ENCODE measurements at regions not wholly inside any gene's neighbourhood (a gene's known extent, or its start where the extent isn't known, plus 50 kb on each side); places are given as distances from the start of the nearest gene placed in this dataset.
"Not testable (repeated sequence)": the region's sequence is repeated elsewhere in the genome, so short reads cannot be mapped to it uniquely, and the experiment has no call there.

GRCh38 chr20:30593572-30593971, 663.9 kb upstream of the DEFB115 start:
- no peak for DNase-seq (ENCODE audit: low spot score)
- no peaks in the 10 kb centered on the region for H3K36me3 ChIP-seq
- WGBS, result 71% methylated on average over 22 of the region's 22 CpGs

GRCh38 chr20:30594112-30594511, 663.4 kb upstream of the DEFB115 start:
- intact Hi-C loops (cut with DNase I), result no loop called here
- Histone ChIP-seq H3K4me1 (replicated peaks) (no peaks in the 10 kb centered on the region), H3K36me3 (no peaks in the 10 kb centered on the region), H3K27me3 (replicated peaks; ENCODE audit: insufficient read depth) (no peaks in the 10 kb centered on the region), H3K27ac (no peak overlapping the region), H3K9me3 (no peaks in the 10 kb centered on the region), H3K4me3 (no peak overlapping the region)
- DNase-seq (ENCODE audit: low spot score), result no peak
- 88% methylated on average over 18 of the region's 18 CpGs for WGBS
- no peak for TF ChIP-seq POLR2A (IDR thresholded peaks at IDR 0.05)
- TF ChIP-seq CTCF (IDR thresholded peaks at IDR 0.05), result no peak
- no peak for TF ChIP-seq POLR2AphosphoS5 (IDR thresholded peaks at IDR 0.05)

More at GRCh38 chr20:30593572-30593971, 663.9 kb upstream of the DEFB115 start:
- intact Hi-C loops (cut with DNase I), result no loop called here
- Histone ChIP-seq H3K4me3 (no peak overlapping the region), H3K9me3 (no peaks in the 10 kb centered on the region), H3K27me3 (replicated peaks; ENCODE audit: insufficient read depth) (no peaks in the 10 kb centered on the region), H3K27ac (no peak overlapping the region), H3K4me1 (replicated peaks) (no peaks in the 10 kb centered on the region)
- TF ChIP-seq POLR2A (IDR thresholded peaks at IDR 0.05), result no peak
- TF ChIP-seq CTCF (IDR thresholded peaks at IDR 0.05), result no peak
- TF ChIP-seq POLR2AphosphoS5 (IDR thresholded peaks at IDR 0.05), result no peak

- TF ChIP-seq POLR2A (IDR thresholded peaks at IDR 0.05) (no peak), POLR2AphosphoS5 (IDR thresholded peaks at IDR 0.05) (no peak), CTCF (IDR thresholded peaks at IDR 0.05) (no peak)
- intact Hi-C loops (cut with DNase I), result no loop called here
- WGBS, result 99% methylated on average over 3 of the region's 3 CpGs
- Histone ChIP-seq H3K36me3 (no peaks in the 10 kb centered on the region), H3K27ac (no peak overlapping the region), H3K4me3 (no peak overlapping the region), H3K4me1 (replicated peaks) (no peaks in the 10 kb centered on the region), H3K9me3 (no peaks in the 10 kb centered on the region), H3K27me3 (replicated peaks; ENCODE audit: insufficient read depth) (no peaks in the 10 kb centered on the region)
- no peak for DNase-seq (ENCODE audit: low spot score)
Observed at GRCh38 chr20:30595698-30596097, 661.8 kb upstream of the DEFB115 start.

GRCh38 chr20:30597429-30597828, 660.0 kb upstream of the DEFB115 start:
- H3K36me3 ChIP-seq; DNase-seq (ENCODE audit: low spot score); H3K27ac ChIP-seq; intact Hi-C loops (cut with DNase I); H3K9me3 ChIP-seq; H3K4me1 ChIP-seq (replicated peaks); H3K4me3 ChIP-seq; H3K27me3 ChIP-seq (replicated peaks; ENCODE audit: insufficient read depth): not testable (repeated sequence)
- 64% methylated on average over 2 of the region's 2 CpGs for WGBS

GRCh38 chr20:30598460-30599230, 658.8 kb upstream of the DEFB115 start:
- Histone ChIP-seq H3K27ac (no peak overlapping the region), H3K36me3 (no peaks in the 10 kb centered on the region), H3K9me3 (no peaks in the 10 kb centered on the region), H3K4me3 (no peak overlapping the region), H3K27me3 (replicated peaks; ENCODE audit: insufficient read depth) (no peaks in the 10 kb centered on the region), H3K4me1 (replicated peaks) (no peaks in the 10 kb centered on the region)
- WGBS, result 81% methylated on average over 5 of the region's 5 CpGs
- TF ChIP-seq CTCF (IDR thresholded peaks at IDR 0.05), result no peak
- TF ChIP-seq POLR2A (IDR thresholded peaks at IDR 0.05), result no peak
- TF ChIP-seq POLR2AphosphoS5 (IDR thresholded peaks at IDR 0.05), result no peak
- DNase-seq (ENCODE audit: low spot score), result no peak
- intact Hi-C loops (cut with DNase I), result no loop called here
